ENCODE measurements at regions not wholly inside any gene's neighbourhood (a gene's known extent, or its start where the extent isn't known, plus 50 kb on each side); places are given as distances from the start of the nearest gene placed in this dataset.

- no peak for DNase-seq
Observed at GRCh38 chr6:105600336-105601260, 197.7 kb upstream of the PREP start.

GRCh38 chr6:105598264-105598663 is 195.4 kb upstream of the PREP start:
- no peak for DNase-seq

- no peak for DNase-seq
Observed at GRCh38 chr6:105596284-105596755, 193.4 kb upstream of the PREP start.

DNA sequence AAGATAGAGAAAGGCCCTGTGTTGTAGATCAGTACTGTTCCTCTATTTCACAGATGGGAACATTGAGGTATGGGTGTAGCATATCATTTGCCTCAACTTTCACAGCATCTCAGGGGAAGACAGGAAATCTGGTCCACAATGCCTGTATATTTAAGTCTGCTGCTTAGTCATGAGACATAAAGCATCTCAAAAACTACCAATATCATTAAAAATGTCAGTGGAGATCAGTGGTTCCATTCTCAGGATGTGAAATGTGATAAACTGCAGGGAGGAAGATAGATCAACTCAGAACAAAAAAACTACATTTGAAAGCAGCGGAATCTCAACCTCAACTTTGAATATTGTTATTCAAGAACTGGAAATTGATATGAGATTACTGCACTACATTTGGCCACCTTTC is 192.9 kb upstream of the PREP start:
- DNase-seq: no peak

GRCh38 chr6:105594821-105595220 is 191.9 kb upstream of the PREP start:
- DNase-seq: no peak

- DNase-seq: no peak
Observed at GRCh38 chr6:105593805-105594671, 191.2 kb upstream of the PREP start.

- no peak for DNase-seq
Observed at GRCh38 chr6:105593056-105593690, 190.3 kb upstream of the PREP start.

GRCh38 chr6:105592329-105592728 is 189.4 kb upstream of the PREP start:
- no peak for DNase-seq

GRCh38 chr6:105591053-105591452 is 188.2 kb upstream of the PREP start:
- DNase-seq: no peak

- DNase-seq: no peak
Observed at GRCh38 chr6:105588123-105588710, 185.3 kb upstream of the PREP start.

GRCh38 chr6:105587349-105588122 is 184.7 kb upstream of the PREP start:
- peak; percentile 21 for DNase-seq

DNA sequence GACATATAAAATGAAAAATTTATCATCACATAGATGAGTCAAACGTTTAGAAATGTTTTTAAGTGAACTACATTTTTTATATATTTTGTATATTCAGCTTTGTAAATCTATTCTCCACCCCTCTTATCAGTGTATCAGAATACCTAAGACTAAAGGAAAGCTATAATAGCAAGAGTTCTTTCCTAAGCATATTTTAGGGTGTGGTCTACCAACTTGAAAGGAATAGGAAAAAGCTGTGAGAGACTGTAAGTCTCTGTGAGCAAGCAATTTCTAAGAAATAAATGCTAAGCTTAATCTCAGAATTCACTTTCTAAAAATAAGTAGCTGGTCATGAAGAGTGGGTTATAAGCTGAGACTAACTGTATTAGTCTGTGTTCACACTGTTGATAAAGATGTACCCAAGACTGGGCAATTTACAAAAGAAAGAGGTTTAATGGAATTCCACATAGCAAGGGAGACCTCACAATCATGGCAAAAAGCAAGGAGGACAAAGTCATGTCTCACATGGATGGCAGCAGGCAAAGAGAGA is 175.4 kb upstream of the PREP start:
- DNase-seq: no peak

- DNase-seq: no peak
Observed at GRCh38 chr6:105573556-105573955, 170.7 kb upstream of the PREP start.

DNA sequence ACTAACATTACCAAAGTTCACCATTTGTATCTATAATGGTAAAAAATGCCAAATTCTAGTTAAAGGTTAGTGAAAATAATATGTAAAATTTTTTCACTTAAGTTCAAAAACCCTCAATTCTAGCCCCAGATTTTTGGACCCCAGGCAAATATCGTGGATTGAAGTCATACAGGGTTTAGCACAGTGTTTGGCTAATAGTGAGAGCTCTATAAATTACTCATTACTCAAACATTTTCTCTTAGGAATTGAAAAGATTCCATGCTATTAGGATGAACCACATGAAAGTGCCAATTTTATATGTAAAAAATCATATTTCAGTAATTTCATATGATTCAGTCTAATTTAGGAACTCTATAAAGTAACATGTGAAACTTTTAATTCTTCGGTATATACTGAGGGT is 170.3 kb upstream of the PREP start:
- DNase-seq: no peak

DNA sequence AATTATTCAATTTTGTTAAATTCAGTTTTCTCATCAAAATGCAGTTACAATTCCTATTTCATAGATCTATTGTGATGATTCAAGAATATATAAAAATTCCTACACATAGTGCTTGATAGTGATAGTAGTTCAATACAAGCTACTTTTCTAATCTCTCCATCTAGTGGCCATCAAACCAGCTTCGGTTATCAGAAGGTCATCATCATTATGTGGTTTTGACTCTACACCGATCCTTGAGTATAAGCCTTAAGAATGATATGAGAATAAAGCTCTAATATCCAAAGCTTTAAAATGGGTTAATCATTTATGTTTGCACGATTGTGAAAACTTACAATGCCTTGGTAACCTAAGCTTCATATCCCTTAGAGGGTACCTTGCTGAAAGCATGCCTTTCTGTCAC is 167.5 kb upstream of the PREP start:
- no peak for DNase-seq

DNA sequence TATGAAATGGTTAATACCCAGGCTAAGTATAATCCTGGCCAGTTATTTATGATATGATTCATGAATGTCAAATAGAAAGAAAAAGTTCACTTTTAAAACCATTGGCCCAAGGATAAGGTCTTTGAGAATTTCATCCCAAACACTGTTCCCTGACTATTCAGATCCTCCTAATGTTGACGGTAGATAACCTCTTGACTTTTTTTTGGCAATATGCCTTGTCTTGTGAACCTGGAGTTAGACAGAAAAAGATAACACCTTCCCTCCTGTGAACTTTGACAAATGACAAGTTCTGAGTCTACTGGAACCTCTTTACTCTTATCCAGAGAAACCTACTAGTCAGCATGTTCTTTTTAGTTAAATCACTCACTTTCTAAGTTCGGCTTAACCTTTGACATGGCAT is 166.8 kb upstream of the PREP start:
- DNase-seq: no peak

- no peak for DNase-seq
Observed at GRCh38 chr6:105568751-105569150, 165.9 kb upstream of the PREP start.

- DNase-seq: no peak
Observed at GRCh38 chr6:105568142-105568541, 165.3 kb upstream of the PREP start.

- no peak for DNase-seq
Observed at GRCh38 chr6:105567140-105567539, 164.3 kb upstream of the PREP start.

DNA sequence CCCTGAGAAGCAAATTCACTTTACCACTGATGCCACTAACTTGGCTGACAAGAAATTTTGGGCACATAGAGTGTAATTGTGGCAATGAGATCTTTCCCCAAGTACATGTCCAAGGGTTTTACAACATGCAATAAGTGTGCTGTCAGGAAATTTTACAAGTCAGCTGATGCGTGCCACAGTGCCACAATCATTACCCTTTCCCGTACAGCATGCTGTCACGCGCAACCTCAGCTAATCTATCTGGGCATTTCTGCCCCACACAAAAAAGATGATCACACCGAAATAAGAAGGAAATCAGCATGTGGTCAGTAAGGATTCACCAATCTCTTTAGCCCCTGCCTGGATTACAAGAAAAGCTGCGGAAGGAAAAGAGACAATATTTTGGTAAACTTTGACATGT is 163.6 kb upstream of the PREP start:
- DNase-seq: no peak

DNA sequence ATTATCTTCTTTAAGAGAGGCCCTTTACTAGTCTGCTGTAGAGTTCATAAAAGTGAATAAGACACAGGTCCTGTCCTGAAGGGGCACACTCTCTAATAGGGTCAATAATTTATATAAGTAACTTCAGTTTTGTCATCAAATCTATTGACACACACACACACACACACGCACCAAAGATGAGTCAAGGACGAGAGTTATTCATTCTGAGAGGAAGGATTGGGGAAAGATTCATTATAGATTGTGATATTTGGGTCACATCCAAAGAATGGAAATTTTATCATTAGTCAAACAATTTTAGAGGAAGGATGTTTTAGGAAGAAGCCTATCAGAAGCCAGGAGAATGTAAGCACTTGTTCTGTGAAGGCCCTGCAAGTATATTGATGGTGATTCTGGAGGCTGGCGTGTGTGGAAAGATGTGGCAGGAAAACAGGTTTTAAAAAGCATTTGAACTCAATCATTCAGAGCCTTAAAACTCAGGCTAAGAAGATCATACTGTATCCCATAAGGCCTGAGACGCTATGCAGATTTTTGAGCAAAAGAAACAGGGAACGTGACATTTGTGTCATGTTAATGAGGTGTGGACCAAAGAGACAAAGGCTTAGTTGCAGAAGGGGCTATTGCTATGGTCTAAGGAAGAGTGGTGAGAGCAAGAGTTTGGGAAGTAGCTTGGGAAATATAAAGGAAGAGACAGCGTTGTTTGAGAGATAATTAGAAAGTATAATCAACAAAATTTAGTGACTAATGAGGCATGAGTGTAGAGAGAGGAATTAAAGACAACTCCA is 161.4 kb upstream of the PREP start:
- DNase-seq: no peak

Data from central memory CD4-positive, alpha-beta T cell (primary cell).